K562 (cell line): ENCODE measurements at regions not wholly inside any gene's neighbourhood (a gene's known extent, or its start where the extent isn't known, plus 50 kb on each side); places are given as distances from the start of the nearest gene placed in this dataset.

Source experiments
- CBX2 ChIP-seq: fragments of 200-600 bp; sonication (generic); IDR thresholded peaks from one replicate; pipeline ENCODE4 v1.6.1; 2012; ENCODE audit warnings: mild to moderate bottlenecking, low read length, inconsistent platforms; ENCODE audit not compliant: insufficient read depth, poor library complexity, severe bottlenecking
- HDAC2 ChIP-seq: fragments of 450-650 bp; IDR thresholded peaks from 2 replicates; pipeline ENCODE4 v1.6.1; 2016; ENCODE audit warnings: mild to moderate bottlenecking
- KHSRP ChIP-seq: fragments of 450-650 bp; IDR thresholded peaks from 2 replicates; pipeline ENCODE4 v1.6.1; 2017
- NCOA4 ChIP-seq: fragments of 450-650 bp; IDR thresholded peaks from 2 replicates; pipeline ENCODE4 v1.6.1; 2018; ENCODE audit warnings: mild to moderate bottlenecking; ENCODE audit not compliant: partially characterized antibody
- NFATC3 ChIP-seq: fragments of 450-650 bp; IDR thresholded peaks from 2 replicates; pipeline ENCODE4 v1.6.1; 2017; ENCODE audit warnings: mild to moderate bottlenecking
- NFXL1 ChIP-seq: fragments of 450-650 bp; formaldehyde crosslinking; IDR thresholded peaks from 2 replicates; pipeline ENCODE4 v1.4.0; 2021; ENCODE audit warnings: mild to moderate bottlenecking
- NR2C1 ChIP-seq, 2 experiments: fragments of 450-650 bp; IDR thresholded peaks; 2 replicates each; pipeline ENCODE4 v1.6.1; 2017; ENCODE audit warnings: mild to moderate bottlenecking in 2 of 2, antibody characterized with exemption in 1 of 2, inconsistent platforms in 1 of 2, missing compliant biosample characterization in 1 of 2, missing genetic modification characterization in 1 of 2
- PCBP1 ChIP-seq: fragments of 200-400 bp; formaldehyde crosslinking; IDR thresholded peaks from 2 replicates; pipeline ENCODE4 v1.6.1; 2018; ENCODE audit warnings: mild to moderate bottlenecking, low read depth, low read length; ENCODE audit not compliant: poor library complexity, severe bottlenecking
- PHF20 ChIP-seq: fragments of 450-650 bp; IDR thresholded peaks from 2 replicates; pipeline ENCODE4 v1.6.1; 2018; ENCODE audit not compliant: partially characterized antibody
- PRDM10 ChIP-seq: fragments of 450-650 bp; IDR thresholded peaks from 2 replicates; pipeline ENCODE4 v1.6.1; 2018; ENCODE audit not compliant: partially characterized antibody
- RBM25 ChIP-seq: fragments of 200-400 bp; formaldehyde crosslinking; IDR thresholded peaks from 2 replicates; pipeline ENCODE4 v1.6.1; 2018; ENCODE audit warnings: low read length, low read depth, moderate library complexity; ENCODE audit not compliant: severe bottlenecking
- SRSF7 ChIP-seq: fragments of 200-400 bp; formaldehyde crosslinking; optimal IDR thresholded peaks from 2 replicates; pipeline ENCODE3; 2017; ENCODE audit warnings: mild to moderate bottlenecking, low read depth, low read length
- TAF9B ChIP-seq: fragments of 450-650 bp; IDR thresholded peaks from 2 replicates; pipeline ENCODE4 v1.6.1; 2018; ENCODE audit warnings: mild to moderate bottlenecking; ENCODE audit not compliant: partially characterized antibody
- TSHZ1 ChIP-seq: fragments of 250-450 bp; sonication (Bioruptor Pico); IDR thresholded peaks from 2 replicates; pipeline ENCODE4 v1.4.0; 2020; ENCODE audit warnings: mild to moderate bottlenecking, moderate library complexity
- ZC3H8 ChIP-seq: fragments of 450-650 bp; IDR thresholded peaks from 2 replicates; pipeline ENCODE4 v1.6.1; 2017
- ZNF140 ChIP-seq: fragments of 250-450 bp; sonication (Bioruptor Pico); IDR thresholded peaks from 2 replicates; pipeline ENCODE4 v1.8.0; 2021; ENCODE audit warnings: moderate library complexity, mild to moderate bottlenecking, inconsistent platforms
- ZNF282 ChIP-seq: sonication (generic); formaldehyde crosslinking; IDR thresholded peaks from 2 replicates; pipeline ENCODE4 v1.8.1; 2023; ENCODE audit warnings: missing genetic modification reagents
- ZNF384 ChIP-seq: IDR thresholded peaks from 2 replicates; pipeline ENCODE4 v1.6.1; 2012; ENCODE audit warnings: low read depth, low read length, improper control_type of control experiment
- ZNF57 ChIP-seq: fragments of 450-650 bp; formaldehyde crosslinking; IDR thresholded peaks from 2 replicates; pipeline ENCODE4 v1.4.0; 2020; ENCODE audit warnings: mild to moderate bottlenecking, moderate library complexity
- TF ChIP-seq, protein P1 (sequence below): sonication (generic); formaldehyde crosslinking; IDR thresholded peaks from 2 replicates; pipeline ENCODE4 v1.8.1; 2023; ENCODE audit warnings: mild to moderate bottlenecking, missing genetic modification reagents
- TF ChIP-seq, protein P2 (sequence below): fragments of 450-650 bp; formaldehyde crosslinking; conservative IDR thresholded peaks from 2 replicates; pipeline ENCODE4 v1.4.0; 2022; ENCODE audit warnings: mild to moderate bottlenecking, missing genetic modification characterization

- no peak for TF ChIP-seq SRSF7
- no peak for TF ChIP-seq NR2C1 (IDR thresholded peaks at IDR 0.05)
- no peak; the same call in 1 of the 2 replicates for TF ChIP-seq NR2C1 (tag; IDR thresholded peaks at IDR 0.05)
- no peak for TF ChIP-seq NFATC3
- TF ChIP-seq ZNF140 (CRISPR knock-in tag) = no peak
- TF ChIP-seq TSHZ1 (CRISPR knock-in tag) = no peak
- 0 out of 2 replicates have a peak, but pooled peaks have one; percentile 32 for TF ChIP-seq HDAC2
- TF ChIP-seq TAF9B = peak; percentile 58
- no peak for TF ChIP-seq RBM25
- no peak for TF ChIP-seq NCOA4
- TF ChIP-seq ZNF282 (CRISPR knock-in tag) = no peak
- TF ChIP-seq, protein P1, sequence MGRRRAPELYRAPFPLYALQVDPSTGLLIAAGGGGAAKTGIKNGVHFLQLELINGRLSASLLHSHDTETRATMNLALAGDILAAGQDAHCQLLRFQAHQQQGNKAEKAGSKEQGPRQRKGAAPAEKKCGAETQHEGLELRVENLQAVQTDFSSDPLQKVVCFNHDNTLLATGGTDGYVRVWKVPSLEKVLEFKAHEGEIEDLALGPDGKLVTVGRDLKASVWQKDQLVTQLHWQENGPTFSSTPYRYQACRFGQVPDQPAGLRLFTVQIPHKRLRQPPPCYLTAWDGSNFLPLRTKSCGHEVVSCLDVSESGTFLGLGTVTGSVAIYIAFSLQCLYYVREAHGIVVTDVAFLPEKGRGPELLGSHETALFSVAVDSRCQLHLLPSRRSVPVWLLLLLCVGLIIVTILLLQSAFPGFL (CRISPR knock-in tag) = no peak
- TF ChIP-seq ZNF57 (CRISPR knock-in tag) = no peak
- TF ChIP-seq CBX2 = no peak
- TF ChIP-seq PHF20 = no peak
- TF ChIP-seq KHSRP = no peak
- no peak for TF ChIP-seq PCBP1
- 0 out of 2 replicates have a peak, but pooled peaks have one; percentile 23 for TF ChIP-seq ZC3H8
- TF ChIP-seq, protein P2, sequence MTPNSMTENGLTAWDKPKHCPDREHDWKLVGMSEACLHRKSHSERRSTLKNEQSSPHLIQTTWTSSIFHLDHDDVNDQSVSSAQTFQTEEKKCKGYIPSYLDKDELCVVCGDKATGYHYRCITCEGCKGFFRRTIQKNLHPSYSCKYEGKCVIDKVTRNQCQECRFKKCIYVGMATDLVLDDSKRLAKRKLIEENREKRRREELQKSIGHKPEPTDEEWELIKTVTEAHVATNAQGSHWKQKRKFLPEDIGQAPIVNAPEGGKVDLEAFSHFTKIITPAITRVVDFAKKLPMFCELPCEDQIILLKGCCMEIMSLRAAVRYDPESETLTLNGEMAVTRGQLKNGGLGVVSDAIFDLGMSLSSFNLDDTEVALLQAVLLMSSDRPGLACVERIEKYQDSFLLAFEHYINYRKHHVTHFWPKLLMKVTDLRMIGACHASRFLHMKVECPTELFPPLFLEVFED (CRISPR knock-in tag) = no peak
- no peak for TF ChIP-seq ZNF384
- no peak for TF ChIP-seq PRDM10
- TF ChIP-seq NFXL1 (CRISPR knock-in tag) = no peak
These were observed 127.3 kb downstream of the RAP2B start (continued) for GRCh38 chr3:153289334-153289808.
